Inflammatory macrophage treated with lipopolysaccharide for 1 hour (primary cell): ENCODE measurements at regions not wholly inside any gene's neighbourhood (a gene's known extent, or its start where the extent isn't known, plus 50 kb on each side); places are given as distances from the start of the nearest gene placed in this dataset.
"Not testable (repeated sequence)": the region's sequence is repeated elsewhere in the genome, so short reads cannot be mapped to it uniquely, and the experiment has no call there.

Experiments
- DNase-seq, 2 donors: peaks; one replicate each; pipeline ENCODE4 v3.0.0-alpha.2; 2020 to 2022

- no peak for DNase-seq
Measured at GRCh38 chr10:106378251-106378650, 786.3 kb downstream of the SORCS1 start.

GRCh38 chr10:106370751-106371150, 793.8 kb downstream of the SORCS1 start:
- no peak for DNase-seq

- no peak for DNase-seq
Measured at GRCh38 chr10:106360870-106361269, 803.6 kb downstream of the SORCS1 start.

GRCh38 chr10:106355450-106355849, 809.1 kb downstream of the SORCS1 start:
- no peak for DNase-seq

- DNase-seq, result no peak
Measured at GRCh38 chr10:106348933-106349332, 815.6 kb downstream of the SORCS1 start.

GRCh38 chr10:106347547-106347946, 817.0 kb downstream of the SORCS1 start:
- no peak for DNase-seq

- DNase-seq, result not testable (repeated sequence)
Measured at GRCh38 chr10:106343539-106343938, 821.0 kb downstream of the SORCS1 start.

- DNase-seq, result no peak
Measured at GRCh38 chr10:106341356-106341755, 823.1 kb downstream of the SORCS1 start.

- DNase-seq, result no peak
Measured at GRCh38 chr10:106338486-106338885, 826.0 kb downstream of the SORCS1 start.

GRCh38 chr10:106336874-106337273, 827.6 kb downstream of the SORCS1 start:
- DNase-seq, result no peak

GRCh38 chr10:106327747-106328146, 836.8 kb downstream of the SORCS1 start:
- no peak for DNase-seq

GRCh38 chr10:106320876-106321275, 843.6 kb downstream of the SORCS1 start:
- DNase-seq, result no peak

- DNase-seq, result no peak
Measured at GRCh38 chr10:106320078-106320477, 844.4 kb downstream of the SORCS1 start.

GRCh38 chr10:106317554-106317953, 847.0 kb downstream of the SORCS1 start:
- DNase-seq, result no peak

- DNase-seq, result no peak
Measured at GRCh38 chr10:106313041-106313440, 851.5 kb downstream of the SORCS1 start.

- DNase-seq, result no peak
Measured at GRCh38 chr10:106312087-106312486, 852.4 kb downstream of the SORCS1 start.

- no peak for DNase-seq
Measured at GRCh38 chr10:106311590-106311989, 852.9 kb downstream of the SORCS1 start.

GRCh38 chr10:106310596-106310995, 853.9 kb downstream of the SORCS1 start:
- DNase-seq, result no peak

- DNase-seq, result no peak
Measured at GRCh38 chr10:106309376-106309775, 855.1 kb downstream of the SORCS1 start.

GRCh38 chr10:106308284-106308683, 856.2 kb downstream of the SORCS1 start:
- no peak for DNase-seq

GRCh38 chr10:106304056-106304455, 860.5 kb downstream of the SORCS1 start:
- no peak for DNase-seq

GRCh38 chr10:106302961-106303360, 861.5 kb downstream of the SORCS1 start:
- DNase-seq, result no peak

- no peak for DNase-seq
Measured at GRCh38 chr10:106301146-106301545, 863.4 kb downstream of the SORCS1 start.

- DNase-seq, result no peak
Measured at GRCh38 chr10:106296750-106297392, 867.6 kb downstream of the SORCS1 start.
